ENCODE measurements at regions not wholly inside any gene's neighbourhood (a gene's known extent, or its start where the extent isn't known, plus 50 kb on each side); places are given as distances from the start of the nearest gene placed in this dataset.

- no peak for ATAC-seq (replicated peaks; ENCODE audit: extremely low read depth, poor library complexity, severe bottlenecking)
- Mint-ChIP-seq H3K27ac (ENCODE audit: low read depth) (no peak overlapping the region), H3K4me3 (no peak overlapping the region), H3K27me3 (no peaks in the 10 kb centered on the region), H3K9me3 (peaks cover 10% of the 10 kb centered on the region), H3K36me3 (ENCODE audit: insufficient read depth) (no peaks in the 10 kb centered on the region), H3K4me1 (no peaks in the 10 kb centered on the region)
- no peak for DNase-seq (ENCODE audit: low spot score in 2 of 2)
Measured at GRCh38 chr4:27524224-27524623, 663.6 kb downstream of the STIM2 start.

GRCh38 chr4:27534488-27534887 is 673.8 kb downstream of the STIM2 start:
- Mint-ChIP-seq H3K4me1 (no peaks in the 10 kb centered on the region), H3K27ac (ENCODE audit: low read depth) (no peak overlapping the region), H3K4me3 (no peak overlapping the region), H3K27me3 (no peaks in the 10 kb centered on the region), H3K36me3 (ENCODE audit: insufficient read depth) (no peaks in the 10 kb centered on the region), H3K9me3 (peaks cover 29% of the 10 kb centered on the region)
- ATAC-seq (replicated peaks; ENCODE audit: extremely low read depth, poor library complexity, severe bottlenecking) (no peak), DNase-seq (ENCODE audit: low spot score in 2 of 2) (no peak)

- no peaks in the 10 kb centered on the region for H3K27me3 Mint-ChIP-seq
- H3K4me3 Mint-ChIP-seq, result no peak overlapping the region
- H3K36me3 Mint-ChIP-seq (ENCODE audit: insufficient read depth), result no peaks in the 10 kb centered on the region
- no peak overlapping the region for H3K27ac Mint-ChIP-seq (ENCODE audit: low read depth)
- H3K4me1 Mint-ChIP-seq, result no peaks in the 10 kb centered on the region
- H3K9me3 Mint-ChIP-seq, result peaks cover 14% of the 10 kb centered on the region
- ATAC-seq (replicated peaks; ENCODE audit: extremely low read depth, poor library complexity, severe bottlenecking) (no peak), DNase-seq (ENCODE audit: low spot score in 2 of 2) (no peak)
Measured at GRCh38 chr4:27568236-27568951, 707.8 kb downstream of the STIM2 start.

- no peak for DNase-seq (ENCODE audit: low spot score in 2 of 2)
- H3K27ac Mint-ChIP-seq (ENCODE audit: low read depth), result no peak overlapping the region
- no peak overlapping the region for H3K4me3 Mint-ChIP-seq
- no peaks in the 10 kb centered on the region for H3K36me3 Mint-ChIP-seq (ENCODE audit: insufficient read depth)
- ATAC-seq (replicated peaks; ENCODE audit: extremely low read depth, poor library complexity, severe bottlenecking), result no peak
- H3K9me3 Mint-ChIP-seq, result peaks cover 14% of the 10 kb centered on the region
- H3K4me1 Mint-ChIP-seq, result no peaks in the 10 kb centered on the region
- H3K27me3 Mint-ChIP-seq, result no peaks in the 10 kb centered on the region
Measured at GRCh38 chr4:27568952-27569319, 708.3 kb downstream of the STIM2 start.

- Mint-ChIP-seq H3K9me3 (peaks cover 18% of the 10 kb centered on the region), H3K36me3 (ENCODE audit: insufficient read depth) (no peaks in the 10 kb centered on the region), H3K27me3 (no peaks in the 10 kb centered on the region), H3K4me3 (no peak overlapping the region), H3K27ac (ENCODE audit: low read depth) (no peak overlapping the region), H3K4me1 (no peaks in the 10 kb centered on the region)
- no peak for ATAC-seq (replicated peaks; ENCODE audit: extremely low read depth, poor library complexity, severe bottlenecking)
- no peak for DNase-seq (ENCODE audit: low spot score in 2 of 2)
Measured at GRCh38 chr4:27574743-27575142, 714.1 kb downstream of the STIM2 start.

GRCh38 chr4:27577951-27578350 is 717.3 kb downstream of the STIM2 start:
- H3K4me3 Mint-ChIP-seq, result no peak overlapping the region
- no peaks in the 10 kb centered on the region for H3K36me3 Mint-ChIP-seq (ENCODE audit: insufficient read depth)
- H3K9me3 Mint-ChIP-seq, result peaks cover 12% of the 10 kb centered on the region
- no peaks in the 10 kb centered on the region for H3K27me3 Mint-ChIP-seq
- DNase-seq (ENCODE audit: low spot score in 2 of 2), result no peak
- H3K27ac Mint-ChIP-seq (ENCODE audit: low read depth), result no peak overlapping the region
- ATAC-seq (replicated peaks; ENCODE audit: extremely low read depth, poor library complexity, severe bottlenecking), result no peak
- no peaks in the 10 kb centered on the region for H3K4me1 Mint-ChIP-seq

GRCh38 chr4:27592738-27593137 is 732.1 kb downstream of the STIM2 start:
- H3K9me3 Mint-ChIP-seq, result no peaks in the 10 kb centered on the region
- ATAC-seq (replicated peaks; ENCODE audit: extremely low read depth, poor library complexity, severe bottlenecking), result no peak
- H3K4me3 Mint-ChIP-seq, result no peak overlapping the region
- H3K27ac Mint-ChIP-seq (ENCODE audit: low read depth), result no peak overlapping the region
- no peaks in the 10 kb centered on the region for H3K4me1 Mint-ChIP-seq
- DNase-seq (ENCODE audit: low spot score in 2 of 2), result no peak
- no peaks in the 10 kb centered on the region for H3K27me3 Mint-ChIP-seq
- no peaks in the 10 kb centered on the region for H3K36me3 Mint-ChIP-seq (ENCODE audit: insufficient read depth)

- Mint-ChIP-seq H3K27ac (ENCODE audit: low read depth) (no peak overlapping the region), H3K4me3 (no peak overlapping the region), H3K9me3 (no peaks in the 10 kb centered on the region), H3K27me3 (no peaks in the 10 kb centered on the region), H3K36me3 (ENCODE audit: insufficient read depth) (no peaks in the 10 kb centered on the region), H3K4me1 (no peaks in the 10 kb centered on the region)
- no peak for DNase-seq (ENCODE audit: low spot score in 2 of 2)
- ATAC-seq (replicated peaks; ENCODE audit: extremely low read depth, poor library complexity, severe bottlenecking), result no peak
Measured at GRCh38 chr4:27594922-27595321, 734.3 kb downstream of the STIM2 start.

GRCh38 chr4:27595571-27596360 is 735.1 kb downstream of the STIM2 start:
- no peaks in the 10 kb centered on the region for H3K9me3 Mint-ChIP-seq
- DNase-seq (ENCODE audit: low spot score in 2 of 2) (no peak), ATAC-seq (replicated peaks; ENCODE audit: extremely low read depth, poor library complexity, severe bottlenecking) (no peak)
- H3K4me3 Mint-ChIP-seq, result no peak overlapping the region
- H3K27ac Mint-ChIP-seq (ENCODE audit: low read depth), result no peak overlapping the region
- H3K4me1 Mint-ChIP-seq, result no peaks in the 10 kb centered on the region
- H3K36me3 Mint-ChIP-seq (ENCODE audit: insufficient read depth), result no peaks in the 10 kb centered on the region
- H3K27me3 Mint-ChIP-seq, result no peaks in the 10 kb centered on the region

- Mint-ChIP-seq H3K36me3 (ENCODE audit: insufficient read depth) (no peaks in the 10 kb centered on the region), H3K27me3 (no peaks in the 10 kb centered on the region), H3K4me3 (no peak overlapping the region), H3K27ac (ENCODE audit: low read depth) (no peak overlapping the region), H3K4me1 (no peaks in the 10 kb centered on the region), H3K9me3 (peaks cover 11% of the 10 kb centered on the region)
- DNase-seq (ENCODE audit: low spot score in 2 of 2), result no peak
- no peak for ATAC-seq (replicated peaks; ENCODE audit: extremely low read depth, poor library complexity, severe bottlenecking)
Measured at GRCh38 chr4:27602172-27602571, 741.5 kb downstream of the STIM2 start.

- Mint-ChIP-seq H3K27ac (ENCODE audit: low read depth) (no peak overlapping the region), H3K36me3 (ENCODE audit: insufficient read depth) (no peaks in the 10 kb centered on the region), H3K9me3 (peaks cover 16% of the 10 kb centered on the region), H3K4me3 (no peak overlapping the region), H3K27me3 (no peaks in the 10 kb centered on the region), H3K4me1 (no peaks in the 10 kb centered on the region)
- ATAC-seq (replicated peaks; ENCODE audit: extremely low read depth, poor library complexity, severe bottlenecking) (no peak), DNase-seq (ENCODE audit: low spot score in 2 of 2) (no peak)
Measured at GRCh38 chr4:27604692-27605091, 744.1 kb downstream of the STIM2 start.

GRCh38 chr4:27616166-27616565 is 755.5 kb downstream of the STIM2 start:
- peaks cover 2% of the 10 kb centered on the region for H3K36me3 Mint-ChIP-seq (ENCODE audit: insufficient read depth)
- no peak overlapping the region for H3K4me3 Mint-ChIP-seq
- ATAC-seq (replicated peaks; ENCODE audit: extremely low read depth, poor library complexity, severe bottlenecking) (no peak), DNase-seq (ENCODE audit: low spot score in 2 of 2) (no peak)
- no peaks in the 10 kb centered on the region for H3K4me1 Mint-ChIP-seq
- peaks cover 22% of the 10 kb centered on the region for H3K9me3 Mint-ChIP-seq
- no peak overlapping the region for H3K27ac Mint-ChIP-seq (ENCODE audit: low read depth)
- no peaks in the 10 kb centered on the region for H3K27me3 Mint-ChIP-seq

GRCh38 chr4:27619435-27619834 is 758.8 kb downstream of the STIM2 start:
- Mint-ChIP-seq H3K27ac (ENCODE audit: low read depth) (no peak overlapping the region), H3K36me3 (ENCODE audit: insufficient read depth) (peaks cover 2% of the 10 kb centered on the region)
- no peak for DNase-seq (ENCODE audit: low spot score in 2 of 2)

More at GRCh38 chr4:27619435-27619834, 758.8 kb downstream of the STIM2 start:
- H3K27me3 Mint-ChIP-seq, result no peaks in the 10 kb centered on the region
- H3K9me3 Mint-ChIP-seq, result peaks cover 23% of the 10 kb centered on the region
- no peak for ATAC-seq (replicated peaks; ENCODE audit: extremely low read depth, poor library complexity, severe bottlenecking)
- no peaks in the 10 kb centered on the region for H3K4me1 Mint-ChIP-seq
- H3K4me3 Mint-ChIP-seq, result no peak overlapping the region
